ENCODE measurements at regions not wholly inside any gene's neighbourhood (a gene's known extent, or its start where the extent isn't known, plus 50 kb on each side); places are given as distances from the start of the nearest gene placed in this dataset.

GRCh38 chr9:108180541-108180940, 675.2 kb downstream of the ACTL7B start (continued):
- TF ChIP-seq ZNF146 (tag by site-specific recombination; IDR thresholded peaks at IDR 0.05) (no peak), ZBTB17 (tag by site-specific recombination; IDR thresholded peaks at IDR 0.05) (no peak), MZF1 (tag by site-specific recombination; IDR thresholded peaks at IDR 0.05; ENCODE audit: borderline replicate concordance) (no peak)

- Histone ChIP-seq H3K36me3 (ENCODE audit: control insufficient read depth in 2 of 2, insufficient read depth in 1 of 2, low read length in 2 of 2) (no peaks in the 10 kb centered on the region), H3K4me3 (ENCODE audit: low read depth, low read length) (no peak overlapping the region), H3K4me1 (ENCODE audit: control insufficient read depth, insufficient read depth, low read length) (no peaks in the 10 kb centered on the region), H3K9me3 (ENCODE audit: control insufficient read depth, insufficient read depth, low read depth, low read length) (no peaks in the 10 kb centered on the region), H3K27ac (ENCODE audit: extremely low read depth, low read depth, low read length) (no peak overlapping the region)
- TF ChIP-seq ZNF341 (tag by site-specific recombination; IDR thresholded peaks at IDR 0.05; ENCODE audit: low read depth) (no peak), ZNF132 (tag by site-specific recombination; IDR thresholded peaks at IDR 0.05; ENCODE audit: borderline replicate concordance) (no peak), OSR2 (tag by site-specific recombination; IDR thresholded peaks at IDR 0.05) (no peak), ZNF366 (tag by site-specific recombination; conservative IDR thresholded peaks at IDR 0.05) (no peak), YY1 (tag by site-specific recombination; IDR thresholded peaks at IDR 0.05) (no peak), ZNF10 (tag by site-specific recombination; IDR thresholded peaks at IDR 0.05) (no peak), ZNF292 (tag by site-specific recombination; IDR thresholded peaks at IDR 0.05; ENCODE audit: borderline replicate concordance, low read depth) (no peak), ZNF670 (tag by site-specific recombination; IDR thresholded peaks at IDR 0.05; ENCODE audit: low read depth) (no peak), SETDB1 (IDR thresholded peaks at IDR 0.05; ENCODE audit: insufficient read length, low read length) (no peak), ZNF157 (tag by site-specific recombination; IDR thresholded peaks at IDR 0.05) (no peak), AEBP2 (tag by site-specific recombination; IDR thresholded peaks at IDR 0.05; ENCODE audit: borderline replicate concordance) (no peak), BCL11A (tag by site-specific recombination; IDR thresholded peaks at IDR 0.05; ENCODE audit: low read depth) (no peak)
- ChIA-PET POLR2A (no interaction called here), CTCF (no interaction called here)
Observed at GRCh38 chr9:108178318-108178717, 677.5 kb downstream of the ACTL7B start.

- Histone ChIP-seq H3K4me1 (ENCODE audit: control insufficient read depth, insufficient read depth, low read length) (no peaks in the 10 kb centered on the region), H3K36me3 (ENCODE audit: control insufficient read depth in 2 of 2, insufficient read depth in 1 of 2, low read length in 2 of 2) (no peaks in the 10 kb centered on the region), H3K9me3 (ENCODE audit: control insufficient read depth, insufficient read depth, low read depth, low read length) (no peaks in the 10 kb centered on the region), H3K27ac (ENCODE audit: extremely low read depth, low read depth, low read length) (no peak overlapping the region), H3K4me3 (ENCODE audit: low read depth, low read length) (no peak overlapping the region)
- no peak for TF ChIP-seq ZNF621 (tag by site-specific recombination; IDR thresholded peaks at IDR 0.05)
- TF ChIP-seq REST (tag by site-specific recombination; IDR thresholded peaks at IDR 0.05) = no peak
- no peak for TF ChIP-seq ZNF133 (tag by site-specific recombination; IDR thresholded peaks at IDR 0.05)
- no peak for TF ChIP-seq KLF16 (tag by site-specific recombination; IDR thresholded peaks at IDR 0.05)
- no peak for TF ChIP-seq ZFP37 (tag by site-specific recombination; IDR thresholded peaks at IDR 0.05)
- TF ChIP-seq ZNF239 (tag by site-specific recombination; IDR thresholded peaks at IDR 0.05) = no peak
- no peak for TF ChIP-seq ZSCAN23 (tag by site-specific recombination; IDR thresholded peaks at IDR 0.05)
- POLR2A ChIA-PET = no interaction called here
- CTCF ChIA-PET = no interaction called here
Observed at GRCh38 chr9:108168236-108168850, 678.8 kb upstream of the KLF4 start.
